Stromal cell of bone marrow (primary cell): ENCODE measurements at regions not wholly inside any gene's neighbourhood (a gene's known extent, or its start where the extent isn't known, plus 50 kb on each side); places are given as distances from the start of the nearest gene placed in this dataset.
"Not testable (repeated sequence)": the region's sequence is repeated elsewhere in the genome, so short reads cannot be mapped to it uniquely, and the experiment has no call there.

Source experiments
- DNase-seq: peaks from one replicate; pipeline ENCODE4 v3.0.0-alpha.2; 2012; ENCODE audit warnings: low read depth

DNA sequence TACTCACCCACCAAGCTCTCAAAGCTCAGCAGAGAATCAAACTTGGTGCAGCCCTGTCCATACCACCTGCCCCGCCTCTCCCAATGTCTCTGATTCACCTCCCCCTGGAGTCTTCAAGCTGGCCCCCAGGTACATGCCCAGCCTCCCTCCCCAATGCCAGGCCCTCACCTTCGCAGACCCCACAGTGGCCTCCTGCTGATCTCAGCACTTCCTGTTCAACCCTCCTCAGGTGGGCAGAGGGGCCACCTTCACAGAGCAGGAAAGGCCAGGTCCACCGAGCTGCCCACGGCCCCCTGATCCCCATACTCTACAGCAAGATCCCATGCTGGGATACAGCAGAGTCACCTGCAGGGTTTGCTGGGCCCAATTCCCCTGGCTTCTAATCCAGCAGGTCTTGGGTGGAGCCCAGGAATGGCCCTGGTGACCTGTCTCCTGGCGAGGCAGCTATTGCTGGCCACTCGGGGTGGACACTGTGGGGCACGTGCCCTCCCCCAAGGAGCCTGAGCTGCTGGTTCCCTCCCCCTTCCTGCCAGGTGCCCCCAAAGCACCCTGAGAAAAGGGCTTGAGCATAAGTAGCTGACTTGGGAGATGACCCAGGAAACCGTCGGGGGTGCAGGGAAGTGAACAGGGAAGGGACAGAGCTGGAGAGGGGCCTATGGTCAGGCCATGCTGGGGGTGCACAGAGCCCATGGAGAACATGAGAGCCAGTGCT, 150.7 kb downstream of the BRD1 start:
- no peak for DNase-seq

DNA sequence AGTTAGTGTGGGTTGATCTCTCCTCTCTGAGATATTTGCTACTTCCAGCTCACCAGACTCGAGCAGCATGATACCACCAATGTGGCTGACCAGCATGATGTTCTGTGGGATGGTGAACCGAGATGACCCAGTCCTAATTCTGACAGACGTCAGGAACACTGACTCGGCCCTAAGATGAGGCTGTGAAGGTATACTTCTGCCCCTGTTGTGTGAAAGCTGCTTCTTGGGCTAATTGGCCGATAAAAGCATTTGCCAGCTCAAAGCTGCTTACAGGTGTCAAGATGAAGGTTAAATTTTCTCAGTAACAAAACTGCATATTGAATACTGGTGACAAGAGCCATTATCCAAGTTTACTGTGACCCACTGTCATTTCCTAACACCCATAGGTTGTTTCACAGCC, 151.4 kb downstream of the BRD1 start:
- no peak for DNase-seq

DNA sequence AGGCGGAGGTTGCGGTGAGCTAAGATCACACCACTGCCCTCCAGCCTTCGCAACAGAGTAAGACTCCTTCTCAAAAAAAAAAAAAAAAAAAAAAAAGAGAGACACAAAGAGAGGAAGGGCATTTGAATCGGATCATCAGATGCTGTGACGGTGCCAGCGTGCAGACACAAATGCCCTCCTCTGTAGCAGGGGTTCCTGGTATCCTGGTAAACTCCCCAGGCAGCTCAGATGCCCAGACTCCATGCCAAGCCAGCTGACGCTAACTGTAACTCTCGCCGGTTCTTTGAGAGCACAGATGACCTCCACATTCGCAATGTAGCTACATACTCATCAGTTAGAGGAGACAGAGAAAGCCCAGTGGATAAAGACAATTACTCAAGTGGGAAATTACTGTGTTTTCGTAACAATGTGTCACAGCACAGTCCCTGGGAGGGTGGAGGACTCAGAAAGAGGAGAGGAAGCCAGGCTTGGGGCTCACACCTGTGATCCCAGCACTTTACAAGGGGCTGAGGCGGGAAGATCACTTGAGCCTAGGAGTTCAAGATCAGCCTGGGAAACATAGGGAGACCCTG, 153.1 kb downstream of the BRD1 start:
- DNase-seq = no peak

DNA sequence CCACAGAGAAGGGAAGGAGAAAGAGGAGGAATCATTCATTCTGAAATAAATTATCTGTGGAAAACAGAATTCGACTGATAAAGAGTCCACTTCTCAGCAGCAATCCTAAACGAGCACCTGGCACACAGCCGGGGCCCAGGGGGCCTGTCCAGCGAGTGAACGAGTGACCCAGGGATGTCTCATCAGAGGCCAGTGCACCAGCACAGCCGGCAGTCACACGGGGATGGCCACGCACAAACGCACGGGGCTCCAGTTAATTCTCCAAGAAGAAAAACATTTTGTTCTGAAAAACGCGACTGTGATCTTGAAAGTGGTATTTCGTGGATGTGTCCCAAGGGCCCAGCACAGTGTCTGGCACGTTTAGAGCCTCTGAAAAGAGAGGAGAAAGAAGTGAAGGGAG, 154.6 kb downstream of the BRD1 start:
- no peak for DNase-seq

DNA sequence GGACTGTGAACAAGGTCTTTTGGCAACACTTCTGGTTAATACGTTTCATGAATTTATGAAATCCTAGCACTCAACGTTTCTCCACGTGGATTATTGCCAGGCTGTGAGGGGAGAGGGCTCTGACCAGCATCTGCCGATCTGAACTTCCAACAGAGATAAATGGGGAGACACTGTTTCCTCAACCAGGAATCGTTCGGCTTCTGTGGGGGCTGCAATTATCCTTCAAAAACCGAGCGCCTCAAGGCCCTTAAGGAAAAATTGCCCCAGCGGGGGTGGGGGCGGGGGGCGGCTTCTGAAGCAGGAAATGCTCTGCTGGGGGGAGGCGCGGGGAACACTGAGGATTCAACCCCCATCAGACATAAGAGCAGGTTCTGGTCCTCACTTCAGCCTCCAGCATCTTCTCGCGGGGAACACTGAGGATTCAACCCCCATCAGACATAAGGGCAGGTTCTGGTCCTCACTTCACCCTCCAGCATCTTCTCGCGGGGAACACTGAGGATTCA, 155.6 kb downstream of the BRD1 start:
- DNase-seq = no peak

DNA sequence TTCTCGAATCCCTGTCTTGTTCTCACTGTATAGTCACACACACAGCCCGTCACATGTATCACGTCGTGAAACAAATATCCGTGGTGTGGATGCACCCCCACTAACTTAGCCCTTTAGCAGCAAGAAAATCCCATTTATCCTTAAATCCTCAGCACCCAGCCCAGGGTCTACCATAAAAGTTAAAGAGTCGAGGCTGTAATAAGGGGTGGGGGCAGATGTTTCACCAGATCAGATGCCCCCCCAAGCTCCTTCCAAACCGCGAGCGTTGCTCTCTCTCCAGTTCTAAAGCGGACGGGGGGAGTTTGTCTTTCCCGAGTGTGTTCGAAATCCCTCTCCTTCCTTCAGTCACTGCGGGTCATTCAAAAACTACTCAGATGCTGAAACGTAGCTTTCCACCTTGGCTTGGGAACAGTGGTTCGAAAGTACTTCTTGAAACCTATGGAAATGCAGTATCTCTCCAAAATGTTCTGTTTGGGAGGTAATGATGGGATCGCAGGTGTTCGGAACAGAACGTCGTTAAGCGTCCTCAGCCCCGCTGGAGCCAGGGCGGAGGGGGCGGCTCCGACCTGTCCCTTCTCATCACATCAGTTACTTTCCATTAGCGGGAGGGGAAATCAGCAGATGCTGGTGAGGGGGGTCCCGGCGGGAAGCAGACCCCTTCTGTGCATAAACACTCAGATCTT, 156.2 kb downstream of the BRD1 start:
- DNase-seq = no peak

DNA sequence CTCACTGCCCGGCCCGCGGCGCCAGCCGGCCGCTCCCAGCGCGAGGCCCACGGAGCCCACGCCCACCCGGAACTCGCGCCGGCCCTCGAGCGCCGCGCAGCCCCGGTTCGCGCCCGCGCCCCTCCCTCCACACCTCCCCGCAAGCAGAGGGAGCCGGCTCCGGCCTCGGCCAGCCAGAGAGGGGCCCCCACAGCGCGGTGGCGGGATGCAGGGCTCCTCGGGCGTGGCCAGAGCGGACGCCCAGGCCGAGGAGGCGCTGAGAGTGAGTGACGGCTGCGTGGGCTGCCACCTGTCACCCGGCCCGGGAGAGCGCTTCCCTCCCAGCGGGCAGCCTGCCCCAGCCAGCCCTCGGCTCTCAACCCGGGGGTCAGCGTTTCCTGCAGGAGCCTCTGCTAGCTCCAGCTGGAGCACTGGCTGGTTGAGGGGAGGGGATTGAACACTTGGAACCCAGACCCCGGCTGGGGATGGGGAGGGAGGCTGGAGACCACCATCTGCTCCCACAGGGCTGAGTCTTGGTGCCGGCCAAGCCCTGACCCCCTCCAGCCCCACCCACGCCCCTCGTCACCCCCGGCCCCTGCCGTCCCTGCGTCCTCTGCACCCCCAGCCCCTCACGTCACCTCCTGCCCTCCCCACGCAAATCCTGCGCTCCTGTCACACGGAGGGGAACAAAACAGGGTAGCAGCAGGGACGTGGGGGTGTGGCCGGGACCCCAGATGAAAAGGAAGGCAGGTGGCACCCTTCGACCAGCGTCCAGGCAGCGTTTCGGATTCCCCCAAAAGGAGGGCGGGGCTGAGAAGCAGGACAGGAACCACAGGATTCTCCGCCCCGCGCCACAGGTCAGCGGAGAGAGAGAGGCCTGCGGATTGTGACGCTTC, 157.0 kb downstream of the BRD1 start:
- no peak for DNase-seq

DNA sequence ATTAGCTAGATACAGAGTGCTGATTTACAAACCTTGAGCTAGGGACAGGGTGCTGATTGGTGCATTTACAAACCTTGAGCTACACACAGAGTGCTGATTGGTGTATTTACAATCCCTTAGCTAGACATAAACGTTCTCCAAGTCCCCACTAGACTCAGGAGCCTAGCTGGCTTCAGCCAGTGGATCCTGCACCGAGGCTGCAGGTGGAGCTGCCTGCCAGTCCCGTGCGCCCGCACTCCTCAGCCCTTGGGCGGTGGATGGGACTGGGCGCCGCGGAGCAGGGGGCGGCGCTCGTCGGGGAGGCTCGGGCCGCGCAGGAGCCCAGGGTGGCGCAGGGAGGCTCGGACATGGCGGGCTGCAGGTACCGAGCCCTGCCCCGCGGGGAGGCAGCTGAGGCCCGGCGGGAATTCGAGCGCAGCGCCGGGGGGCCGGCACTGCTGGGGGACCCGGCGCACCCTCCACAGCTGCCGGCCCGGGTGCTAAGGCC, 157.7 kb downstream of the BRD1 start:
- DNase-seq = not testable (repeated sequence)

DNA sequence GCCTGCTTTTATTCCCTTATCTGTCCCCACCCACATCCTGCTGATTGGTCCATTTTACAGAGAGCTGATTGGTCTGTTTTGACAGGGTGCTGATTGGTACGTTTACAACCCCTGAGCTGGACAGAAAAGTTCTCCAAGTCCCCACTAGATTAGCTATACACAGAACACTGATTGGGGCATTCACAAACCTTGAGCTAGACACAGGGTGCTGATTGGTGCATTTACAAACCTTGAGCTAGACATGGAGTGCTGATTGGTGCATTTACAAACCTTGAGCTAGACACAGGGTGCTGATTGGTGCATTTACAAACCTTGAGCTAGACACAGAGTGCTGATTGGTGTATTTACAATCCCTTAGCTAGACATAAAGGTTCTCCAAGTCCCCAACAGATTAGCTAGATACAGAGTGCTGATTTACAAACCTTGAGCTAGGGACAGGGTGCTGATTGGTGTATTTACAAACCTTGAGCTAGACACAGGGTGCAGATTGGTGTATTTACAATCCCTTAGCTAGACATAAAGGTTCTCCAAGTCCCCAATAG, 158.2 kb downstream of the BRD1 start:
- not testable (repeated sequence) for DNase-seq

DNA sequence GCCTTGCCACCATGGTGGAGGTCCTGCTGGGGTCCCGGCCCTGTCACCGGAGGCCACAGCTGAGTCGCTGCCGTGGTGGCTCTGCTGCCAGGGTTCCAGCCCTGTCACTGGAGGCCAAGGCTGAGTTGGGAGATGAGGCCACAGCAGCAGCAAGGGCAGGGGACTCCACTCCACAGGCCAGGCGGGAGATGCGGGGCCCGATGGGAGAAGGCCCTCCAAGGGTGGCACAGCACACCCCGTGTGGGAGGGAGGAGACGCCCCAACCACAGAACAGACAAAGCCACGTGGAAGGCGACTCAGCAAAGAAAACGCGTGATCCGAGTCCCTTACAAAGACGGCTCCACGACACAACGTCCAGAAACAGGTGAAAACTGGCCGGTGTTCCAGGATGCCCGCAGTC, 159.3 kb downstream of the BRD1 start:
- no peak for DNase-seq

DNA sequence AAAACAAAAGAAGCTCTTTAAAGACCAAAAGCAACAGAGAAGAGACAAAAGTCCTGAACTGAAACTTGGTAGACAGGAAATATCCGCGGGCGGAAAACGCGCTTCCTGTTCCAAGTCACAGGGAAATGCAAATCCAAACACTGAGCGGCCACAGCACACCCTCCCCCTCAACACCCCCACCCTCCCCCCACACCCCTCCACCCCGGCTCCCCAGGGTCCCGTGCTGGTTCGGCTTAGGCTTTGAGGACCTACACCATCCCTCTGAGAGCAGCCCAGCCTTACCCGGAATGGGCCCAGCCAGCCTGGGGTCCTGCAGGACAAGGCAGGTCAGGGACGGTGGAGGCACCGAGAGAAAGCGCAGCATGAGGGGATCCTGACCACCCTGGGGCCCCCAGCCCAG, 160.4 kb downstream of the BRD1 start:
- DNase-seq = no peak

DNA sequence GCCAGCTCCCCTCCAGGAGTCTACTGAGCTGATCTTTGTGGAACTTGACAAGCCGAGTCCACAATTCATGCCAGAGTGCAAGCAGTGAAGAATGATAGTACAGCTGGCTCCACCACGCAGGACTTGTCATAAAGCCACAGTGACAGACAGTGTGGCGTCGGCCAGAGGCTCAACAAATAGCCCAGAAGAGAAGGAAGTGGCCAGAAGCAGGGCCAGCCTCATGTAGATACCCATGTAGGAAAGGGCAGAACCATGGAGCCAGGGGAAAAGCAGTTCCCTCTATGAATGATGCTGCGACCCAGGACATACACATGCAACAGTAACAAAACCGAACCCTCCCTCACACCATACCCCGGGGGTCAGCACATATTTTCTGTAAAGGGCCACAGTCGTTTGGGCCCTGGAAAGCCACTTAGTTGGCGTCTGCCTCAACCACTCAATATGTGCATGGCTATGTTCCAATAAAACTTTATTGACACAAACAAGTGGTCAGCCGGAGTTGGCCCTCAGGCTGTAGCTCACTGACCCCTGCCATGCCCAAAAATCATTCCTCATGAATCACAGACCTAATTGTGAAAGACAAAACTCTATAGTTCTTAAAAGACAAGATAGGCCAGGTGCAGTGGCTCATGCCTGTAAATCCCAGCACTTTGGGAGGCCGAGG, 161.4 kb downstream of the BRD1 start:
- no peak for DNase-seq

DNA sequence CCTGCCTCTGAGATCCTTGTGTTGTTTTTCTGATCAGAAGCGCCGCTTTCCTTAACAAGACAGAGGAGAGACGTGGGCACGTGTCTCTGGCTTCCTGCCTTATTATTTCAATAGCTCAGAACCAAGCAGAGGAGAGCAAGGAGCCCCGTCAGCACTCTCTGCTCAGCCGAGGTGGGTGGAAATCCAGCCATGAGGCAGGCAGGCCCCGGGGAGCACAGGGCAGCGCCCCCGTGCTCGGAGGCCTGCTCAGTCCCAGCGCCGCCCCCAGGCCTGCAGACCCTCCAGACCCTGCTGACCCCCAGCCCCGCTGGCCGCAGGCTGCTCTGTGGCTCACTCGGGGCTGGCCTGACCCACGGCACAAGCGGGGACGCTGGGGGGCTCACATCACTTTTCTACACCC, 162.8 kb downstream of the BRD1 start:
- no peak for DNase-seq

DNA sequence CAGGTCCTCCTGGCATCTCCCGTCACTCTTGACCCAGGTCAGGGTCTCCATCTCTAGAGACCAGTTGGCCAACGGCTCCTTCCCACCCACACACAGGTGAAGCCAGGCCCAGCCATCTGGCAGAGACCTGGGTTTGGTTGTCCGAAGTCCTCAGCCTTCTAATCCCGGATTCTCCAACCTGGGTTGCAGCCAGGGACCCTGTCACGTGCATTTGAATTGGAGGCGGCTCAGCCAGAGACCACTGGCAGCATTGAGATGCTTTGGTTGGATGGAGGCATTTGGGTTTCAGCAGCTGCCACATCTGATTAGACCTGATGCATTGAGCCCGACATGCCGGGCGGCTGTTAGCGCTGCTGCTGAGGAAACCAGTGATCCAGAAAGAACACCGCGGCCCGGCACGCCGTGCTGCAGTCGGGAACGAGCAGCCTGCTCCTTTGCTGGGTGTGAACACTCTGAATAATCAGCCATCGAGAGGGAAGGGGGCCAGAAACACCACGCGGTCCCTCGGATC, 163.2 kb downstream of the BRD1 start:
- no peak for DNase-seq

DNA sequence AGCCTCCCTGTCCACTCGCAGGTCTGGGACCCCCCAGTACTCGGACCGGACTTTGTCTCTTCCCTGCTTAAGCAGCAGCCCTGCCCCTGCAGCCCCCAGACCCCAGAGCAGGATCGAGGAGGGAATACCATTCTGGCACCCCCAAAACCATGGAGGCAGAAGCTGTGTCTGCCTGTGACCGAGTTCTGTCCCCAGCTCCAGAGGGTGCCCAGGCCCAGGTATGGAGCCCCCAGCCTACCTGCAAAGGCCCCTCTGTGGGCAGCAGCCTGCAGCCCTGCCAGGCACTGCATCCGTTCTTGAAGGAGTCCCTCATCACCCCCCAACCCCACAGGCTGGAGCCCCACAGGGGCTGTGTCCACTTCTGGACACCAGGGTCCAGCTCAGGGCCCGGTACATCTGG, 163.8 kb downstream of the BRD1 start:
- no peak for DNase-seq

DNA sequence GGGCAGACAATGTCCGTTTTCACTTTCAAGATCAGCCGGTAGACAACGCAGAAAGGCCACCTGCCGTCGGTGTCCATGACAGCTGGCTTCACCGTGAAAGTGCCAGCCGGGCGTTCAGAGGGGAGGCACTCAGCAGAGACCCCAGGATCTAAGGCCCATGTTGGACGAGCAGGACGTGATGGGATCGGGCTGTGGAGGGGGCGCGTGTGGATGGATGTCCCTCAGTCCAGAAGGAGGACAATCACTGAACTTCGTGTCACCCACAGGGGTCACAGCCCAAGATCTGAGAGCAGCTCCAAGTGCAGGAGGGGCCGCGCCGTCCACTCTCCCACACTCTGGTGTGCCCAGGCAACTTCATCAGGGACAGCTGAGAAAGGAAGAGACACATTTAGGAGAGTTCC, 164.4 kb downstream of the BRD1 start:
- DNase-seq = no peak

DNA sequence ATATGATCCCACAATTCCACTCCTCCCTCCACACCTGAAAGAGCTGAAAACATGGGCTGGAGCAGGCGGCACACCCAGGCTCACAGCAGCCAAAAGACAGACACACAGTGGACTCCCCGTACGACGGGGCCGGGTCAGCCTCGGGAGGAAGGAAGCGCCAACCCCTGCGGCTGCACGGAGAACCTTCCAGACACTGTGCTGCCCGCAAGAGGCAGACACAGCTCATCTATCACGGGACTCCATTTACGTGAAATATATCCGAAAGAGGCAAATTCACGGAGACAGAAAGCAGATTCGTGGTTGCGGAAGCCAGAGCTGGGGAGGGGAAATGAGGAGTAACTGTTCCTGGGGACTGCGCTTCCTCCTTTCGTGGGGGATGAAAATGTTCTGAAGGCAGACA, 165.0 kb downstream of the BRD1 start:
- no peak for DNase-seq

DNA sequence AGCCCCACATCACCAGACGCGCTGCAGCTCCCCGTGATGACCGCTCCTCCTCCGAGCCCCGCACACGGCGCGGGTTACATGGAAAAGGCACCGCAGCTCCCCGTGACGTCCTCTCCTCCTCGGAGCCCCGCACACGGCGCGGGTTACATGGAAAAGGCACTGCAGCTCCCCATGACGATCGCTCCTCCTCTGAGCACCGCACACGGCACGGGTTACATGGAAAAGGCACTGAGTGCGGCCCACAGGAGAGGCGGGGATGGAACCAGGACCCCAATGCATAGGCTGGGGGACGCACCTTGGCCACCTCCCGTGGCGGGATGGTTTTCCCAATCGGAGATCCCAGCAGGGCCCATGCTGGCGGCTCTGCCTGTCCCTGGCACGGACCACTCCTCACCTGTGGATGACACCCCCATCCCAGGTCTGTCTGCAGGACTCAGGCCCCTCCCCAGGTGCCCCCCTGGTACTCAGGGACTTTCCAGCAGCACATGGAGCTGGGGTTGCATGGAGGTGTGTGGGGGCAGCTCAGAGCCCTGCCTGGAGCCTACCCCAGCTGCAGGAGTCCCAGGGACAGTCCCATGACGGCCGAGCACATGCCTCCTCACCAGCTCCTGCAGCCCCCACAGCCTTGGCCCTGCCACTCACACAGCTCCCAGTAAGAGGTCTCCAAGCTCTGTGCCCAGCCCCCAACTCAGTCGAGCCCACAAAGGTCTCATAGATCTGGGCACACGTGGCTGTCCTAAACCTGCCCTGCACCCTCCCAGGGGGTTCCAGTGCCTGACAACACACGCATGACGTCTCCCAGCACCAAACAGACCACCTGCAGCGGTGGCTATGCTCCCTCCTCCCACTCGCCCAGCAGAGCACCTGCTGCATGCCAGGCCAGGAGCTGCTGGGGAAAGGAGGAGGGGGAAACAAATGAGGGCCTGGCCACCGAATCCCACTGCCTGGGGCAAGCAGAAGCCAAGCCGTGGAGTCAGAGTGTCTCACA, 166.6 kb downstream of the BRD1 start:
- DNase-seq = no peak

DNA sequence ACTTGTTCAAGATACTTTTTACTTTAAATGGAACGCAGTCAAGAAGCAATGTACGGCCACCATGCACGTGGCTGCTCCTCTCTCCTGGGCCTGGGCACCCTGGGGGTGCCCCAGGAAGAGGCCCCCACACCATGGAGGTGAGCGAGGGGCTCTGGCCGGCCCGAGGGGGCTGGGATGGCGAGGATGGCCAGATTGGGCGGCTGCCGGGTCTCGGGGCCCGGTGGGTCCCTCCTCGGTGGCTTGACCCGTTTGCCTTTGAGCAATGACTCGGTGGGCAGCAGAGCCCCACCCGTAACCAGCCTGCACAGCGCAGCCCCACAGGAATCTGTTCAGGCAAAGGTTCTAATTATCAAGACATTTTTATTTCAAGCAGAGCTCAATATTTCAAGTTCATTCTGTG, 167.4 kb downstream of the BRD1 start:
- no peak for DNase-seq

DNA sequence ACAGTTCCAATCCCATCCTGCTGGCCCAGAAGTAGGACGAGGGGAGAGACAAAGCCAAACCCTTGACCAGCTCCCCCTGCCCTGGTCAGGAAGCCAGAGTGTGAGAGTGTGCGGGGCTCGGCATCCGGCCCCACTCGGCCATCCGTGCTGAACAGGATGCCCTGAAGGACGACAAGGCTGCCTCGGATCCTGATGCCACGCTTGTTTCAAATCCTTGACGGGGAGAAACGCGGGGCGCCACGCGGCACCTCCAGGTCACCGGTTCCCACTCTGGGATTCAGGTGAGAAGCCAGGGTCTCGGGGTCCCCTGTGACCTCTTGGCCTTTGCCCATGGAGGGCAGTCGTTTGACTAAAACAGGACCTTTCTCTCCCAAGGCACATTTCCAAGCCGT, 167.8 kb downstream of the BRD1 start:
- no peak for DNase-seq
